HG03280 (cell line): ENCODE measurements at regions not wholly inside any gene's neighbourhood (a gene's known extent, or its start where the extent isn't known, plus 50 kb on each side); places are given as distances from the start of the nearest gene placed in this dataset.
A peak's percentile ranks its signal among the peaks of the same experiment; 100 is the strongest.
"Not testable (repeated sequence)": the region's sequence is repeated elsewhere in the genome, so short reads cannot be mapped to it uniquely, and the experiment has no call there.

Experiments
- ATAC-seq: cut with Tn5 transposase; IDR thresholded peaks from one replicate; pipeline ENCODE4 v1.9.1; 2021; ENCODE audit warnings: mild to moderate bottlenecking, moderate library complexity; ENCODE audit not compliant: unreplicated experiment

- ATAC-seq, result peak; percentile 93
These were observed 58.9 kb upstream of the THUMPD2 start for GRCh38 chr2:39837856-39838453.

DNA sequence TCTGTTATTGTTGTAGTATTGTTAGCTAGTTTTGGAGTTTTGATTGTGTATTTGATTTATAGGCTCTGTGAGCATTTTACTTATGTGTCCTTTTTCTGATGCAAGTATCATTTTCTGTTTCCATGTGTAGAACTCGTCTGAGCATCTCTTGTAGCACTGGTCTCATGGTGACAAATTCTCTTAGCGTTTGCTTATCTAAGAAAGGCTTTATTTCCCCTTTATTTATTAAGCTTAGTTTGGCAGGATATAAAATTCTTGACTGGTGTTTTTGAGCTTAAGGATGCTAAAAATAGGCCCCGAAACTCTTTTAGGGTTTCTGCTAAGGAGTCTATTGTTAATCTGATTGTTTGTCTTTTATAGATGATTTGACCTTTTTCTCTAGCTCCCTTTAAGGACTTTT is 57.6 kb upstream of the THUMPD2 start:
- no peak for ATAC-seq

DNA sequence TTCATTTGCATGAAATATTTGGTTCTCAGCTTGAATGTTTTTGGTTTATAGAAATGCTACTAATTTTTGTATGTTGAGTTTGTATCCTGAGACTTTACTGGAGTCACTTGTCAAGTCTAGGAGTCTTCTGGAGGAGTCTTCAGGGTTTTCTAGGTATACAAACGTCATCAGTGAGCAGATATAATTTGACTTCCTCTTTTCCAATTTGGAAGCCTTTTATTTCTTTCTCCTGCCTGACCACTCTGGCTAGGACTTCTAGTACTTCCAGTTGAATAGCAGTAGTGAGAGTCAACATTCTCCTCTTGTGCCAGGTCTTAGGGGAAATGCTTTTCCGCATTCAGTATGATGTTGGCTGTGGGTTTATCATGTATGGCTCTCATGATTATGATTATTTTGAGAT is 55.4 kb upstream of the THUMPD2 start:
- ATAC-seq, result no peak

DNA sequence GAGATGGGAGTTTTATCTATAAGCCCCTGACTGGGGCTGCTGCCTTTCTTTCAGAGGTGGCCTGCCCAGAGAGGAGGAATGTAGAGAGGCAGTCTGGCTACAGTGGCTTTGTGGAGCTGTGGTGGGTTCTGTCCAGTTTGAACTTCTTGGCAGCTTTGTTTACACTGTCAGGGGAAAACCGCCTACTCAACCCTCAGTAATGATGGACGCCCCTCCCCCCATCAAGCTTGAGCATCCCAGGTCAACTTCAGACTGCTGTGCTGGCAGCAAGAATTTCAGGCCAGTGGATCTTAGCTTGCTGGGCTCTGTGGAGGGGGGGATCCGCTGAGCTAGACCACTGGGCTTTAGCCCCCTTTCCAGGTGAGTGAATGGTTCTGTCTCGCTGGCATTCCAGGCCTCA is 51.6 kb upstream of the THUMPD2 start:
- not testable (repeated sequence) for ATAC-seq
